NCI-H510A (cell line): ENCODE measurements at regions not wholly inside any gene's neighbourhood (a gene's known extent, or its start where the extent isn't known, plus 50 kb on each side); places are given as distances from the start of the nearest gene placed in this dataset.

ENCODE experiments used
- DNase-seq: peaks from one replicate; lab custom pipeline; 2025; lab: John Stamatoyannopoulos, UW

GRCh38 chr3:117761703-117762620 lies 1052.4 kb downstream of the TUSC7 start:
- no peak for DNase-seq

GRCh38 chr3:117762621-117763037 lies 1053.0 kb downstream of the TUSC7 start:
- DNase-seq: no peak

GRCh38 chr3:117763561-117763960 lies 1054.0 kb downstream of the TUSC7 start:
- DNase-seq: no peak

- no peak for DNase-seq
Observed at GRCh38 chr3:117768581-117768980, 1059.0 kb downstream of the TUSC7 start.

DNA sequence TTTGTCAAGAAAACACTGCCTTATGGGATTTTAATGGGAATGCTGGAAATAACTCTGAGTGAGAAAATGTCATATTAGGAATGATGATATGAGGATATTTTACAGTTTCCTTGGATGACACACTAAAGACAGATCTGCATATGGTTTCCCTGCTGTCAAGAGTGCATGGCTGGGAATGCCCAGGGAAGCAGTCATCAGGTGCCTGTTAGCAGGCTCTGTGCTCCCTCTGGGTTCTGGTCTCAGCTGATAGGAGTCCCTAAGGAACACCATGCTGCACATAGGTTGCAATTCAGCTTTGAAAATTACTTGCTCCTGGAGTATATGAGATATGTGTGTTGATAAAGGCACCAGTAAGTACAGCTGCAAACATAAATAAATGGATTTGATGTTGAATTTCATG lies 1064.6 kb downstream of the TUSC7 start:
- no peak for DNase-seq

DNA sequence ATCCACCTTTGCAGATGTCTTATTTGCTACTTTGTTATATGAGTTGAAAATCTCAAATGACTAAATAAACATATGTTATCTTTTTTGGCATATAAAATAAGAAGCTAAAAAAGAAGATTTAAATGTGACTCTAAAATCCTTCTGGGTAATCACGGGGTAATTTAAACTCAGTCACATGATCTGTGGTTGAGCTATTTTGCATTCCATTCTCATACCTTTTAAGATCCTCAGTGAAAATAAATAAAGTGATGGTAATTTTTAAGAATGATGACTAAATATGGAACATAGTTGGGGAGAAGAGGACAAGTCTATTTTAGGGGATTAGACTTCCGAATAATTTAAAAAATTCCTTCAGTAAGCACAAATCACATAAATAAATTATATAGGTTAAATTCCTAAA lies 1076.8 kb downstream of the TUSC7 start:
- no peak for DNase-seq

GRCh38 chr3:117788061-117788460 lies 1078.5 kb downstream of the TUSC7 start:
- DNase-seq: no peak

GRCh38 chr3:117788506-117788905 lies 1078.9 kb downstream of the TUSC7 start:
- DNase-seq: no peak

DNA sequence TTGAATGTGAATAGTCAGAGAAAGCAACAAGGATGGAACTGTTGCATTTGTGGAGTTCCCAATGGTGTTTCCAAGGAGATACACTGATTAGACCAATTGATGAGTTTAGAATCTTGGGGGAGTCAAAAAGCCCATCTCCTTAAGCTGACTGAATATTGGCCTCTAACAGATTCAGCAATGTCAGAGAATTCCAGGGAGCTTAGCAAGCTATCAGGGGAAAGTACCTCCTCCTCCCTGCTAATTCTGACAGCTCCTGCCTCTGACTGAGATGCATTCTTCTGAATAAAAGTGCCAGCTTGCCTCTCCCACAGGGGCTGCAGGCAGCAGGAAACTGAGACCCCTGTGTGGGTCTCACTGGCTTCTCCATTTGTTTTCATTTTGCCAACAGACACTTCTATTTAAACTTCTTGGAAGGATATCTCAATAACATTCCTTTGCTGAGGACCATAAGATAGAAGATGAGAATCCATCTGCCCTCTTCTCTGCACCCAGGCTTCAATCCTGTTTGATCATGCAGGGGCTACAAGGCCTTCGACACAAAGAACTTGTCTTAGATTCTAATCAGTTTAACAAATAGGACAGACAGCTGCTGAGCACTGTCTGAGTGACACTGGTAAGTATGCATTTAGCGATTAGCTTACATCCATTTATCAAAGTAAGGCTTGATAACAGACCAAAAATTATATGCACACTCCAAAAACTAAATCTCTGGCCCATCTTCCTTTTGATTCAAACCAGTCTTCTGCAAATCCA lies 1080.8 kb downstream of the TUSC7 start:
- DNase-seq: no peak

DNA sequence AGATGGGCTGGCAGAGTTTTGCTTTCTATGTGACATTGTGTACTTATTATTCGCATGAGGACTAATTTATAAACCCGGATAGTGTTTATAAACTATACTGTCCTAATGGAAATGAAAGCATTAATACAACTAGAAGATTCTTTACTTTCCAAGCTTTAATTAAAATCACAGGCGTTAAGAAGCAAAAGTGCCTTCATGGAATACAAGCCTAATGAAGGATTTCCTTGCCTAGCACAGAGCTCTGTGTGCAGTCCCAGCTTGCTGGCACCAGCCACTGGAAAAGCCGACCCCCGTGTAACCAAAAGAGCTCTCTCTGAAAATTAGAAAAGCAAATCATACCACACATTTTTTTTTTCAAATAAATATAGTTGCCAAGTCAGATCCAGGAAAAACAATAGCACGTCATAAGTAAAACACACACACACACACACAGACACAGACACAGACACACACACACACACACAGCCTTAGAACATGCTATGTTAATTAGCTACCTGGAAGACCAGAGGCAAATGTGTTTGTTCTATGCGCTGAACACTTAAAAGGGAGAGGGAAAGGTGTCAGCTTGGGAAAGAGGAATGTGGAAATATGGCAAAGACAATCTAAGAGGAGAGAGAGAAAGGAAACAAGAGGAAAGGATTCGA lies 1084.2 kb downstream of the TUSC7 start:
- no peak for DNase-seq

DNA sequence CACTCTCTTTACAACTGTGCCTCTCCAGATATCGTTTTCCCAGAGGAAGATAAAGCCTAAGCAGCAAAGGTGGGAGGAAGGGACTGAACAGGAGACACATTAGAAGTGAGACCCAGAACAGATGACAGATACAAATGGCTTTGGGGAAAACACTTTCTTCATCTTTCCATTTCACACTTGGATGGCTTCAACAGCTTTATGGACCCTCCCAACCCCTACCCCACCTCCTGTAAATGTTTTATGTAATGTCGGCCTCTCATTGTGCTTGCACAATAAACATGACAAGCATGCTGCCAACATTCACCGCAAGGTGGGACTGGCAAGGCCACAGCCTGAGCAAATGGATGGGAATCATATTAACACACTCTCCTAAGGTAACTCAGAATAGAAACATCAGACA lies 1088.6 kb downstream of the TUSC7 start:
- no peak for DNase-seq

- DNase-seq: no peak
Observed at GRCh38 chr3:117798687-117799386, 1089.3 kb downstream of the TUSC7 start.

DNA sequence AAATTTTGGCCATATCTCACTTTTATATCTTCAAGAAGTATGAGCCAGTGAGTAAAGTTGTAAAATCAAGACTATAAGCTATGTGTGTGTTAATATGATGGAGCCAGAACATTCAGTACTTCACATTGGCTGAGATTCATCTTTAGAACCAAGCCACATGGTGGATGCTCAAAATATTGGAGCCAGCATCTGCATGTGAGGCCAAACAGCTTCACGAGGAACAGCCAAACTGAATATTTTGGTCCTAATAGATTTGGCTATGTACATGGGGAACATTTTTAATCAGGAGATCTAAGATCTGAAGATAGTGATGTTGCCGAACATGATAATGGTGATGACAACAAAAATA lies 1089.8 kb downstream of the TUSC7 start:
- no peak for DNase-seq

DNA sequence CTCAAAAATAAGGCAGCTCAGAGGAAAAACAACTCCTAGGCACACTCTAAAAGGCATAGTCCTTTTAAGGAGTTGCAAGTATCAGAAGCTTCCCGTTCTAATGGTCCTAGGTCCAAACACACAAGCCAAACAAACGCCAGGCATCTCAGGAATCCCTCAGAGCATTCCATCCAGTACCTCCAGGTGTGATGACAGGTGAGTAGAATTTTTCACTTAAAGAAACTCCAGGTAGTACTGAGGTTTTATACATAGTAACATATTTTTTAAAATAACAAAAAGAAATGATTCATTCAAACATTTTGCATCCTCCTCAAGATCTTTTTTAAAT lies 1092.3 kb downstream of the TUSC7 start:
- DNase-seq: no peak

DNA sequence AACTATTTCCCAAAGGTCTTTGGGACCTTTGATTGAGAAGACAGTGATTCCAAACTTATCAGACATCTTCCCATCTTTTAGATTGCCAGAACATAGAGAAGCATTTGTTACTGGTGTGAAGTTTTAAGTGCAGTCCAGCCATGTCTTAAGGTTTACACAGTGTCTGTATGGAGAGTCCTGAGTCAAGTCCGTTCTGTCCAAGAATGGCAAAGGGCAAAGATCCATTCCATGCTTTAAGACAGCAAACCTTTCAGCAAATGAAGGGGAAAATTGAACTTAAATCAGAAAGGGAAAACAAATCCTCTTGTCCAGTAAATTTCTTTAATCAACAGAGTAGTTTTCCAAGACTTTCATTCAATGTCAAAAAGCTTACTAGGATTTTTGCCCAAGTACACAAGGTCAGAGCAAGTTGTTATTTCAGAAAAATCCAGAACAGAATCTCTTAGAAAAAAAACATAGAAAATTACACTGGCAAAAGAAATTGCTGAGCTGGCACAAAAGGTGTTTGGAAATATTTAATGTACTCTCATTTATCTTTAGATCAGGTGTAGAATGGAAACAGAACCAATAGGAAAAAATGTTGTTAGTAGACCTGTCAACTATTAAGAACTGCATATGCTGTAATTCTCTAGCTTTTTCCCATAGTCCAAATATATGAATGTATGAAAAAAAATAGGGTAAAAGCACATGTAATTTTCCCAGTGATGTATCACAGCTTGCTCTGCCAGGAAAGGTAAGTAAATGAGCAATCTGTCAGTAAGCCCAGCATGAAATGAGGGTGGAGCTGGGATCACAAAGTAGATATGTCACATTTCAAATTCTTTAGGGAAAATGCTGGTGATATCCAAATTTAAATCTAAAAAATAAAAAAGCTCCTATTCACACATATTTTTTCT lies 1099.9 kb downstream of the TUSC7 start:
- no peak for DNase-seq

DNA sequence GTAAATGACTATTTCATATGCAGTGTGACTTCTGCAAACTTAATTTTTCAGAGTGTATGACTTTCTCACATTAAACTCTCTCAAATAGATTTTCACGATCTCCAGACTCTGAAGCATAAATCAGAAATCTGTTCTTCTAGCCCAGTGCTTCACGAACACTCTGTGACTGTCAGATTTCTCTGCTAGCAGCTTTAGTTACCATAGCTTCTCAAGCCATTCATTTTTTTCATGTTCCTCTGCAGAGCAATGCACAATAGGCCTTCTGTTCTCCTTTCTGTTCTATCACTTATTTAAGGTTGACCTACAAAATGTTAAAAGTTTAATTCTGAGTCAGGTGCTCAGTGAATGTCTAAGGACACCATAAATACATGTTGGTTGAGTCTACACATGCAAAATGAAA lies 1102.2 kb downstream of the TUSC7 start:
- no peak for DNase-seq

DNA sequence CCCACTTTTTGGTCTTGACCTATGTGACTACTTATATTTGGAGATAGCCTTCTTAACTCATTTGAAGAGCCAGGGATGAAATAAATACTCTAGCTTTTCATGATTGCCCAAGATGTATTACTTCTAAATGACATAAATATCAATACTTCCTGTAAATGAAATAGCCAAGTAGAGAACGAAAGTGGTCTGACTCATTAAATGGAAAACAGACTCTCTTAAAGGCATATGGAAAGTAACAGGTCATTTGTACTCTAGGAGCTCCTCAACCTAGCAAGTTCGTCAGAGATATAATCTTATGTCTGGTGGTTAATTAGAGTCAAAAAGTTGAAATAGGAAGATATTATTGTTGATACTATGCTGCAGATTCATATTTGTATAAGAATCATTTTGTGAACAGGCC lies 1105.4 kb downstream of the TUSC7 start:
- no peak for DNase-seq

DNA sequence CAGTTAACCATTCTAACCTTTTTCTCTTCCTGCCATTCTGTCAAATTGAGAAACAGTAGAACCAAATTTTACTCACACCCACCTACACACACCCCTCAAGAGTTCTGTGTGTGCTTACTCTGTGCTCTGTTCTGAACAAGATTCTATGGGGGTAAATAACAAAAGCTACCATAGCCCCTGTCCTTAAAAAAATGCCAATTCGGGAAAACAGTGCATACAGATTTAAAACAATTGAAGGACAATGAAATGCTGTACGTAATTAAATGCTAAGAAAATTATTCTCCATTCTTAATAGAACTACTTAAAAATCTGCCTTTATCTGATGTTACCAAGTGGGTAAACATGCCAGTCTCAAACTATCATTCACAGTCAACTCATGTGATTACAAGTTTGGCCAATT lies 1107.5 kb downstream of the TUSC7 start:
- no peak for DNase-seq

DNA sequence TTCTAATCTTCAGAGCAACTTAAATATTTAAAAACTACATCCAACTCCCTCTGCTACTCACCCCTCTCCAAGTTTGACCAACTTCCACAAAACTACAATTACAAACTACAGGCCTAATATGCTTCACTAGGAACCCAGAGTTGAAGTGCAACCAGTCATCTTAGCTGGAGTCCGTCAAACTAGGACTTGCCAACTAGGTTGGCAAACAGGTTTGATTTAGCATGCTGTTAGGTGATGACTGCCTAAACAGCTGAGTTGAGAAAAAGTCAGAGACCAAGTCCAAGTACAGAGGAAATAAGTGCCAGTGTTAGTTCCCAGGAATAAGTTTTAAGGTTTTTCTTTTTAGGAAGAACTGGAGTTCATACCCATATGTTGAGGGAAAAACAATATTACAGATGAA lies 1109.0 kb downstream of the TUSC7 start:
- DNase-seq: no peak

DNA sequence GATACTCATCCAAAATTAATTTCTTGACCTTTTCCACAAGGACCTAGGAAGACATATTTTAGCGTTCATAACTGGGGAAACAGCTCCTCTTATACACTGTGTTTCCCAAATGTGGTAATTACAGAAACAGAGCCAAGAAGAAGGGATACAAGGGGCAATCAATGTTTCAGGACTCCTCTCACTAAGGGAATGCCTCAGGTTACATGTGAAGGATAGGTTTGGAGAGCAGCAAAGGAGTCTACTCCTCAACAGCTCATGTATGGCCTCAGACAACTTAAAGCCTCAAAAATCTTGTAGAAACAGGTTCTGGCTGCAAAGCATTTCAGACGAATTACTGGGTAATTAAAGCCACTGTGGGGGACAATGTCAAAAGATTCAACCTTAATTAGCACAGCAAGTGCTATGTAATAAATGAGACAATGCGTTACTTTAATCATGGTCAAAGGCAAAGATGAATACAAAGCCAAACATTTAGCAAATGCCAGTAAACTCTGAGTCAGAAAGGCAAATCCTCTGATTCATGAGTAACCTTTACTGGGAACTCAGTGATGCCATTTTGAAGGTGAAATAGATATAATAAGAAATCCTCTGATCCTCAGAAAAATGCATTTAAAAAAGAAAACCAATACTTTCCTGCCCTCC lies 1111.2 kb downstream of the TUSC7 start:
- DNase-seq: no peak

DNA sequence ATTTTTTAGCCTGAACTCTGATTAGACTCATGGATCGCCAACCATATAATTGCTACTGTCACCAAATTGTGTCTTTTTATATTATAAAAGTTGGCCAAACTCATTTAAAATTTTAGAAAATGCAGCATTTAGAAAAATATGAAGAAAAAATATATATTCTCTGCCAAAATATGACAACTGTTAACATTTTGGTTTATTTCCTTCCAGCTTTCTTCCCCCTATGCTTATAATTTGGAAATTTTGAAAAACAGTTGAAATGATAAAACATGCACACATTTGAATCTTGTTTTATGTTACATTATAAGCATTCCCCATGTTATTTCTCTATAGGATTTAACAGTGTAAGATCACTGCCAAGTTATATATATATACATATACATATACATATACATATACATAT lies 1112.8 kb downstream of the TUSC7 start:
- DNase-seq: no peak
